ENCODE measurements at regions not wholly inside any gene's neighbourhood (a gene's known extent, or its start where the extent isn't known, plus 50 kb on each side); places are given as distances from the start of the nearest gene placed in this dataset.
"Not testable (repeated sequence)": the region's sequence is repeated elsewhere in the genome, so short reads cannot be mapped to it uniquely, and the experiment has no call there.

DNA sequence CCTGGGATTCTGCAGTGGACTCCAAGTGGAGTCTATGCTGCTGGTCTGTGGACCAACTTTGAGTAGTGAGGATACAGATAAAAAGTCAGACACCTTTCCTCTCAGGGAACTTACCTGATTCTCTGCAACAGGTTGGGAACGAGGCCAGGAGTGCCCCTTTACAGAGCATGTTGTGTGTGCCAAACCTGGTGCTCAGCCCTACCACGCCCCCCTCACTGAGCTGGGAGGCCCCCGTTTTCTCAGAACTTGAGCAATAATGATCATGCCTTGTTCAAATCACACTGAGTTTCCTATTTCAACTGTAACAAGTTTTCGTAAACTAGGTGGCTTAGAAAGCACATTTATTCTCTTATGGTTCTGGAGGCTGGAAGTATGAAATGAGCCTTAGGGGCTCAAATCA, 182.0 kb downstream of the COPRS start:
- ChIA-PET POLR2A (no interaction called here), CTCF (ENCODE audit: unreplicated experiment) (no interaction called here)
- Histone ChIP-seq H2AFZ (ENCODE audit: low read length) (no peak overlapping the region), H4K20me1 (ENCODE audit: insufficient read depth, low read length) (no peaks in the 10 kb centered on the region), H3K4me1 (ENCODE audit: insufficient read depth, low read length, poor library complexity, severe bottlenecking) (no peaks in the 10 kb centered on the region), H3K27ac (ENCODE audit: low read depth, low read length, poor library complexity, severe bottlenecking) (no peak overlapping the region), H3K36me3 (ENCODE audit: insufficient read depth, low read length) (no peaks in the 10 kb centered on the region), H3K79me2 (ENCODE audit: insufficient read depth, low read depth, low read length) (no peaks in the 10 kb centered on the region), H3K4me2 (ENCODE audit: low read length) (no peak overlapping the region), H3K9me3 (ENCODE audit: low read length) (no peaks in the 10 kb centered on the region), H3K9me2 (ENCODE audit: insufficient read depth, low read length) (no peaks in the 10 kb centered on the region), H3K4me3 (ENCODE audit: low read depth, low read length, poor library complexity, severe bottlenecking) (no peak overlapping the region)
- intact Hi-C loops (cut with micrococcal nuclease; ENCODE audit: unreplicated experiment) = no loop called here
- BruUV-seq (replicated peaks) = no TSS peak
- DNase-seq (ENCODE audit: low spot score) = no peak
- TF ChIP-seq, protein P1, sequence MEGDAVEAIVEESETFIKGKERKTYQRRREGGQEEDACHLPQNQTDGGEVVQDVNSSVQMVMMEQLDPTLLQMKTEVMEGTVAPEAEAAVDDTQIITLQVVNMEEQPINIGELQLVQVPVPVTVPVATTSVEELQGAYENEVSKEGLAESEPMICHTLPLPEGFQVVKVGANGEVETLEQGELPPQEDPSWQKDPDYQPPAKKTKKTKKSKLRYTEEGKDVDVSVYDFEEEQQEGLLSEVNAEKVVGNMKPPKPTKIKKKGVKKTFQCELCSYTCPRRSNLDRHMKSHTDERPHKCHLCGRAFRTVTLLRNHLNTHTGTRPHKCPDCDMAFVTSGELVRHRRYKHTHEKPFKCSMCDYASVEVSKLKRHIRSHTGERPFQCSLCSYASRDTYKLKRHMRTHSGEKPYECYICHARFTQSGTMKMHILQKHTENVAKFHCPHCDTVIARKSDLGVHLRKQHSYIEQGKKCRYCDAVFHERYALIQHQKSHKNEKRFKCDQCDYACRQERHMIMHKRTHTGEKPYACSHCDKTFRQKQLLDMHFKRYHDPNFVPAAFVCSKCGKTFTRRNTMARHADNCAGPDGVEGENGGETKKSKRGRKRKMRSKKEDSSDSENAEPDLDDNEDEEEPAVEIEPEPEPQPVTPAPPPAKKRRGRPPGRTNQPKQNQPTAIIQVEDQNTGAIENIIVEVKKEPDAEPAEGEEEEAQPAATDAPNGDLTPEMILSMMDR (conservative IDR thresholded peaks at IDR 0.05; ENCODE audit: low read length) = no peak
- no peak for TF ChIP-seq EZH2phosphoT487 (IDR thresholded peaks at IDR 0.05; ENCODE audit: borderline replicate concordance, low read depth, low read length)

DNA sequence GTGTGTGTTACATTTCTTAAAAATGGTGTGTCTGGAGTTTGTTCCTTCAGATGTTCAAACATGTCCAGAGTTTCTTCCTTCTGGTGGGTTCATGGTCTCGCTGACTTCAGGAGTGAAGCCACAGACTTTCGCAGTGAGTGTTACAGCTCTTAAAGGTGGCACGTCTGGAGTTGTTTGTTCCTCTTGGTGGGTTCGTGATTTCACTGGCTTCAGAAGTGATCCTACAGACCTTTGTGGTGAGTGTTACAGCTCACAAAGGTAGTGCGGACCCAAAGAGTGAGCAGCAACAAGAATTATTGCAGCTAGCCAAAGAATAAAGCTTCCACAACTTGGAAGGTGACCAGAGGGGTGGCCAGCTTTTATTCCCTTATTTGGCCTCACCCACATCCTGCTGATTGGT, 183.7 kb downstream of the COPRS start:
- H3K9me2 ChIP-seq (ENCODE audit: insufficient read depth, low read length); DNase-seq (ENCODE audit: low spot score); intact Hi-C loops (cut with micrococcal nuclease; ENCODE audit: unreplicated experiment); H4K20me1 ChIP-seq (ENCODE audit: insufficient read depth, low read length); H3K79me2 ChIP-seq (ENCODE audit: insufficient read depth, low read depth, low read length); H3K27ac ChIP-seq (ENCODE audit: low read depth, low read length, poor library complexity, severe bottlenecking); H3K4me1 ChIP-seq (ENCODE audit: insufficient read depth, low read length, poor library complexity, severe bottlenecking); BruUV-seq (replicated peaks); H3K36me3 ChIP-seq (ENCODE audit: insufficient read depth, low read length); H2AFZ ChIP-seq (ENCODE audit: low read length); CTCF ChIA-PET (ENCODE audit: unreplicated experiment); POLR2A ChIA-PET; H3K4me3 ChIP-seq (ENCODE audit: low read depth, low read length, poor library complexity, severe bottlenecking); H3K9me3 ChIP-seq (ENCODE audit: low read length); H3K4me2 ChIP-seq (ENCODE audit: low read length): not testable (repeated sequence)

DNA sequence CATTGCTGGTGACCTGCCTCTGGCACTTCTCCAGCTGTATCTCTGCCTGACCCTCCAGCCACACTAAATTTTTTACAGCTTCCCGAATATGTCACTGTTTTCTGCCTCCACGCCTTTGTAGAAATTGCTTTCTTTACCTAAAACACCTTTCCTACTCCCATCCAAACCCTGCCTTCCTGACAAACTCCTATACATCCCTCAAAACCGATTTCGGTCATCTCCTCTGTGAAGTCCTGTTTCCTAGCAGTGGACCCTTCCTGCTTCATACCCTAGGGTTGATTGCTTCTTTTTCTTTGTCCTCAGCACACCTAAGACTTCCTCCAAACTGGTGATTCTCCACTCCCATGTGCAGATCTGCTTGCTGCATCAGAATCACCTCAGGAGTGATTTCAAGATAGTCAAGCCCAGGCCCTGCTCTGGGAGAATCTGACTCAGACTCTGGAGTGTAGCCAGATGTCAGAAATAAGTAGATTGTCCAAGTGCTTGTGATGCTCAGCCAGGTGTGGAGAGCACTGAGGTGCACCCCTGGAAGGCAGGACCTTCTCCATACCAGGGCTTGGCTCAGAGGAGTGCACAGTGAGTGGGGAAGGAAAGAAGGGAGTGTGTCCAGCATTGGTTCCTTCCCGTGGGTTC, 184.2 kb downstream of the COPRS start:
- no peak overlapping the region for H3K27ac ChIP-seq (ENCODE audit: low read depth, low read length, poor library complexity, severe bottlenecking)
- H4K20me1 ChIP-seq (ENCODE audit: insufficient read depth, low read length) = no peaks in the 10 kb centered on the region
- CTCF ChIA-PET (ENCODE audit: unreplicated experiment) = no interaction called here
- TF ChIP-seq, protein P1 (conservative IDR thresholded peaks at IDR 0.05; ENCODE audit: low read length) = no peak
- TF ChIP-seq EZH2phosphoT487 (IDR thresholded peaks at IDR 0.05; ENCODE audit: borderline replicate concordance, low read depth, low read length) = no peak
- H3K36me3 ChIP-seq (ENCODE audit: insufficient read depth, low read length) = no peaks in the 10 kb centered on the region
- H3K9me3 ChIP-seq (ENCODE audit: low read length) = no peaks in the 10 kb centered on the region
- H3K9me2 ChIP-seq (ENCODE audit: insufficient read depth, low read length) = no peaks in the 10 kb centered on the region
- BruUV-seq (replicated peaks) = no TSS peak
- POLR2A ChIA-PET = no interaction called here
- intact Hi-C loops (cut with micrococcal nuclease; ENCODE audit: unreplicated experiment) = no loop called here
- no peaks in the 10 kb centered on the region for H3K79me2 ChIP-seq (ENCODE audit: insufficient read depth, low read depth, low read length)
- H3K4me2 ChIP-seq (ENCODE audit: low read length) = no peak overlapping the region
- no peak overlapping the region for H3K4me3 ChIP-seq (ENCODE audit: low read depth, low read length, poor library complexity, severe bottlenecking)
- no peak overlapping the region for H2AFZ ChIP-seq (ENCODE audit: low read length)
- DNase-seq (ENCODE audit: low spot score) = no peak
- H3K4me1 ChIP-seq (ENCODE audit: insufficient read depth, low read length, poor library complexity, severe bottlenecking) = no peaks in the 10 kb centered on the region
